ENCODE measurements at regions not wholly inside any gene's neighbourhood (a gene's known extent, or its start where the extent isn't known, plus 50 kb on each side); places are given as distances from the start of the nearest gene placed in this dataset.

- Histone ChIP-seq H3K9ac (ENCODE audit: insufficient read depth in 1 of 2, low read depth in 2 of 2, low read length in 2 of 2) (peak overlapping the region in 1 of 2 experiments; percentile 12; a peak in 1 of 4 replicates), H3K4me1 (replicated peaks in 1 of 2; ENCODE audit: control insufficient read depth in 2 of 2, insufficient read depth in 2 of 2, low read length in 2 of 2) (peaks cover 4 to 34% of the 10 kb centered on the region in 2 experiments; a peak in 4 of 5 replicates), H3K9me1 (ENCODE audit: control insufficient read depth, insufficient read depth, low read length) (no peaks in the 10 kb centered on the region), H4K20me1 (replicated peaks; ENCODE audit: control insufficient read depth, insufficient read depth, low read length) (no peaks in the 10 kb centered on the region), H3K36me3 (ENCODE audit: control insufficient read depth, insufficient read depth, low read length) (no peaks in the 10 kb centered on the region), H2AFZ (ENCODE audit: low read depth, low read length) (peak overlapping the region; percentile 84), H3K4me3 (no peak overlapping the region), H3K4me2 (ENCODE audit: insufficient read depth, low read length) (0 out of 2 replicates have a peak overlapping the region, but pooled peaks have one; percentile 0), H3K79me2 (ENCODE audit: control insufficient read depth, insufficient read depth, low read length) (no peaks in the 10 kb centered on the region), H3K27me3 (ENCODE audit: control insufficient read depth in 2 of 2, insufficient read depth in 2 of 2, low read length in 2 of 2) (no peaks in the 10 kb centered on the region), H3K9me3 (replicated peaks; ENCODE audit: control insufficient read depth, insufficient read depth, low read depth, low read length) (no peaks in the 10 kb centered on the region), H3K27ac (ENCODE audit: extremely low read depth, low read depth, low read length) (no peak overlapping the region; the same call in 2 of the 3 replicates)
- in situ Hi-C loops (cut with MboI) (loop anchor here (25.0 kb wide), 1 partner anchor 238 kb away; the partner anchor contains the start of gene TTC12), intact Hi-C loops (cut with micrococcal nuclease) (no loop called here)
- ATAC-seq (peak; percentile 68), DNase-seq (ENCODE audit: extremely low read depth in 1 of 4, low spot score in 3 of 4) (peak in 1 of 4 experiments; percentile 38), FAIRE-seq (peak; percentile 60)
- ChIA-PET CTCF (ENCODE audit: low intra/inter-chr PET ratio) (no interaction called here), POLR2A (interaction anchor here (1.0 kb wide), 1 partner anchor 64 kb away, joined by 4 read pairs; no protein-coding TSS in a partner anchor)
- 18% methylated on average over 6 of the region's 6 CpGs for WGBS (ENCODE audit: insufficient coverage, low coverage, missing lambda C conversion rate)
- BruUV-seq (replicated peaks), result no TSS peak
- peak; percentile 28; the same call in 1 of the 2 replicates for TF ChIP-seq SPI1 (IDR thresholded peaks at IDR 0.05; ENCODE audit: borderline replicate concordance, low read depth, low read length)
- TF ChIP-seq ZNF830 (CRISPR knock-in tag; IDR thresholded peaks at IDR 0.05), result no peak
- TF ChIP-seq ZNF592 (IDR thresholded peaks at IDR 0.05), result 0 out of 2 replicates have a peak, but pooled peaks have one; percentile 52
- no peak for TF ChIP-seq ZNF707 (CRISPR knock-in tag; conservative IDR thresholded peaks at IDR 0.05)
- no peak for TF ChIP-seq ARID3A (IDR thresholded peaks at IDR 0.05; ENCODE audit: borderline replicate concordance, low read depth, low read length)
Measured at GRCh38 chr11:113549611-113550578, 74.7 kb upstream of the DRD2 start.

All from K562 (cell line).